ENCODE measurements at regions not wholly inside any gene's neighbourhood (a gene's known extent, or its start where the extent isn't known, plus 50 kb on each side); places are given as distances from the start of the nearest gene placed in this dataset.

DNA sequence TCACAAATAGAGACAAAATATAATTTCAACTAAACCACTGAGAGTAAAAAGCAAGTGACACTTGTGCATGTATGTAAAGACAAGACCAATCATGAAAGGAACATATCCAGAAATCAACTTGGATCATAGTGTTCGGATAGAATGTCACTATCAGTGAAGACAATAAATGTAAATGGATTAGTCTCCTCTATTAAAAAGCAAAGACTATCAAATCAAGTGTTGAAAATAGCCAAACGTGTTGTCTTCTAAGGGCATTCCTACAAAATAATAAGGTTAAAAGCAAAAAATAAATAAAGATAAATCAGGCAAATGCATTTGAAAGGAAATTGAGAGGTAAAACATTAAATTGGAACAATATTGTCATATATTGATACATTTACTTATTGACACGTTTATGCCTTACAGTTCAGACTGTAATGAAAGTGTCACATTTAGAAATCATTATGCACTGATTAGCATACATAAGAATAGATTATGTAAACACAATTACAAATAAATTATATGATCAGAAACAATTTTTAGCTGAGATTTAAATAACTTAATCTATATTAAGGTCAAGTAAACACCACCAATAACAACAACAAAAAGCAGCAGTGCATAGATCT lies 1100.1 kb downstream of the BRD1 start:
- H2AFZ ChIP-seq (replicated peaks; ENCODE audit: low read length, poor library complexity) = no peak overlapping the region
- in situ Hi-C loops (cut with MboI; ENCODE audit: low sequenced_read_pairs) = no loop called here

More for the DNA sequence above, 1100.1 kb downstream of the BRD1 start:
- Histone ChIP-seq H2BK120ac (ENCODE audit: low read depth, low read length) (no peak overlapping the region), H3K4me3 (ENCODE audit: insufficient read depth, low read depth, low read length) (no peak overlapping the region), H3K23ac (ENCODE audit: low read depth, low read length) (no peak overlapping the region), H3K79me1 (ENCODE audit: low read depth in 1 of 2, low read length in 2 of 2) (no peaks in the 10 kb centered on the region), H3K4ac (ENCODE audit: low read depth, low read length) (no peak overlapping the region), H3K9me1 (ENCODE audit: insufficient read depth, low read length) (no peaks in the 10 kb centered on the region), H3K18ac (ENCODE audit: low read depth, low read length) (no peak overlapping the region), H3K27me3 (ENCODE audit: control insufficient read depth, insufficient read depth, low read length) (no peaks in the 10 kb centered on the region), H4K5ac (ENCODE audit: low read depth, low read length) (no peak overlapping the region), H2BK20ac (ENCODE audit: low read depth, low read length) (no peak overlapping the region), H4K20me1 (ENCODE audit: insufficient read depth, low read length) (no peaks in the 10 kb centered on the region), H2BK15ac (ENCODE audit: low read depth, low read length) (no peak overlapping the region), H4K8ac (ENCODE audit: low read depth in 2 of 2, low read length in 2 of 2) (no peak overlapping the region), H3K4me1 (ENCODE audit: control insufficient read depth, insufficient read depth, low read length) (no peaks in the 10 kb centered on the region), H2AK9ac (replicated peaks; ENCODE audit: low read depth, low read length, poor library complexity) (no peak overlapping the region), H3K27ac (ENCODE audit: insufficient read depth, low read length) (no peak overlapping the region), H3K36me3 (ENCODE audit: control insufficient read depth, insufficient read depth, low read length) (no peaks in the 10 kb centered on the region), H3K4me2 (ENCODE audit: low read depth, low read length) (no peak overlapping the region), H2AK5ac (ENCODE audit: low read depth, low read length) (no peak overlapping the region), H2BK5ac (ENCODE audit: low read depth, low read length, poor library complexity, severe bottlenecking) (no peak overlapping the region), H3K9me3 (ENCODE audit: control insufficient read depth, insufficient read depth, low read length) (peaks cover 31% of the 10 kb centered on the region), H3K9ac (ENCODE audit: low read depth, low read length) (no peak overlapping the region), H3K56ac (ENCODE audit: extremely low read depth, insufficient read depth, low read length) (no peak overlapping the region), H3K14ac (replicated peaks; ENCODE audit: low read depth, low read length) (no peak overlapping the region), H4K91ac (ENCODE audit: insufficient read depth, low read depth, low read length) (no peak overlapping the region)
- DNase-seq = no peak
- no CpG with 5 or more reads among the region's 3 CpGs for WGBS, 2 experiments (ENCODE audit: extremely low coverage in 2 of 2, insufficient read length in 1 of 2)
- ChIA-PET POLR2A (ENCODE audit: unreplicated experiment) (no interaction called here), CTCF (no interaction called here)
- intact Hi-C loops (cut with micrococcal nuclease) = no loop called here
- no peak for TF ChIP-seq RAD21 (IDR thresholded peaks at IDR 0.05; ENCODE audit: low read length)
- no peak for TF ChIP-seq RCOR1 (IDR thresholded peaks at IDR 0.05; ENCODE audit: insufficient replicate concordance, low read length)
- no peak for TF ChIP-seq FOS (IDR thresholded peaks at IDR 0.05; ENCODE audit: low read depth, low read length)
- TF ChIP-seq, protein P1, sequence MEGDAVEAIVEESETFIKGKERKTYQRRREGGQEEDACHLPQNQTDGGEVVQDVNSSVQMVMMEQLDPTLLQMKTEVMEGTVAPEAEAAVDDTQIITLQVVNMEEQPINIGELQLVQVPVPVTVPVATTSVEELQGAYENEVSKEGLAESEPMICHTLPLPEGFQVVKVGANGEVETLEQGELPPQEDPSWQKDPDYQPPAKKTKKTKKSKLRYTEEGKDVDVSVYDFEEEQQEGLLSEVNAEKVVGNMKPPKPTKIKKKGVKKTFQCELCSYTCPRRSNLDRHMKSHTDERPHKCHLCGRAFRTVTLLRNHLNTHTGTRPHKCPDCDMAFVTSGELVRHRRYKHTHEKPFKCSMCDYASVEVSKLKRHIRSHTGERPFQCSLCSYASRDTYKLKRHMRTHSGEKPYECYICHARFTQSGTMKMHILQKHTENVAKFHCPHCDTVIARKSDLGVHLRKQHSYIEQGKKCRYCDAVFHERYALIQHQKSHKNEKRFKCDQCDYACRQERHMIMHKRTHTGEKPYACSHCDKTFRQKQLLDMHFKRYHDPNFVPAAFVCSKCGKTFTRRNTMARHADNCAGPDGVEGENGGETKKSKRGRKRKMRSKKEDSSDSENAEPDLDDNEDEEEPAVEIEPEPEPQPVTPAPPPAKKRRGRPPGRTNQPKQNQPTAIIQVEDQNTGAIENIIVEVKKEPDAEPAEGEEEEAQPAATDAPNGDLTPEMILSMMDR (conservative IDR thresholded peaks at IDR 0.05; ENCODE audit: low read depth, low read length) = no peak
- no peak for TF ChIP-seq RFX5 (IDR thresholded peaks at IDR 0.05; ENCODE audit: low read depth, low read length)
- dilution Hi-C loops (cut with HindIII; ENCODE audit: low sequenced_read_pairs, unreplicated experiment) = no loop called here
- BruUV-seq (replicated peaks) = no TSS peak
- no peak for ATAC-seq (ENCODE audit: low read depth)

All from IMR-90 (cell line).